Mesothelial cell of epicardium (in vitro differentiated cells): ENCODE measurements at regions not wholly inside any gene's neighbourhood (a gene's known extent, or its start where the extent isn't known, plus 50 kb on each side); places are given as distances from the start of the nearest gene placed in this dataset.

Experiments used
- DNase-seq, 2 experiments: peaks; one replicate each; pipeline ENCODE4 v3.0.0; 2021; ENCODE audit warnings: low spot score in 2 of 2; ENCODE audit not compliant: unreplicated experiment in 2 of 2
- H3K27ac Mint-ChIP-seq: 2 replicates; pipeline ENCODE4 v1.8.0; 2021; ENCODE audit warnings: mixed read lengths
- H3K27me3 Mint-ChIP-seq: 2 replicates; pipeline ENCODE4 v1.8.0; 2021; ENCODE audit warnings: low read depth, mixed read lengths
- H3K36me3 Mint-ChIP-seq: 2 replicates; pipeline ENCODE4 v1.8.0; 2021; ENCODE audit warnings: mixed read lengths
- H3K4me1 Mint-ChIP-seq: 2 replicates; pipeline ENCODE4 v1.8.0; 2021; ENCODE audit warnings: mixed read lengths
- H3K4me3 Mint-ChIP-seq: 2 replicates; pipeline ENCODE4 v1.8.0; 2021; ENCODE audit warnings: mild to moderate bottlenecking, moderate library complexity, mixed read lengths
- H3K9me3 Mint-ChIP-seq: 2 replicates; pipeline ENCODE4 v1.8.0; 2021; ENCODE audit warnings: mixed read lengths
- CTCF ChIP-seq: fragments of 200-600 bp; sonication (generic); IDR thresholded peaks from one replicate; pipeline ENCODE4 v1.5.0; 2021; ENCODE audit warnings: antibody characterized with exemption; ENCODE audit not compliant: unreplicated experiment

GRCh38 chr20:12893653-12894052 is 115.1 kb upstream of the SPTLC3 start:
- TF ChIP-seq CTCF: no peak
- no peaks in the 10 kb centered on the region for H3K27me3 Mint-ChIP-seq
- peaks cover 20% of the 10 kb centered on the region for H3K9me3 Mint-ChIP-seq
- H3K4me1 Mint-ChIP-seq: no peaks in the 10 kb centered on the region
- no peak overlapping the region for H3K4me3 Mint-ChIP-seq
- no peak for DNase-seq
- no peak overlapping the region for H3K27ac Mint-ChIP-seq
- H3K36me3 Mint-ChIP-seq: no peaks in the 10 kb centered on the region

GRCh38 chr20:12894089-12894488 is 114.7 kb upstream of the SPTLC3 start:
- DNase-seq: no peak
- no peaks in the 10 kb centered on the region for H3K36me3 Mint-ChIP-seq
- peaks cover 20% of the 10 kb centered on the region for H3K9me3 Mint-ChIP-seq
- no peak overlapping the region for H3K4me3 Mint-ChIP-seq
- H3K4me1 Mint-ChIP-seq: no peaks in the 10 kb centered on the region
- no peaks in the 10 kb centered on the region for H3K27me3 Mint-ChIP-seq
- TF ChIP-seq CTCF: no peak
- H3K27ac Mint-ChIP-seq: no peak overlapping the region

- Mint-ChIP-seq H3K36me3 (no peaks in the 10 kb centered on the region), H3K4me1 (no peaks in the 10 kb centered on the region), H3K27me3 (no peaks in the 10 kb centered on the region), H3K4me3 (no peak overlapping the region), H3K9me3 (peaks cover 8% of the 10 kb centered on the region), H3K27ac (no peak overlapping the region)
- DNase-seq: no peak
- TF ChIP-seq CTCF: no peak
These were observed 112.6 kb upstream of the SPTLC3 start for GRCh38 chr20:12896180-12896579.

GRCh38 chr20:12902992-12903391 is 105.8 kb upstream of the SPTLC3 start:
- Mint-ChIP-seq H3K9me3 (no peaks in the 10 kb centered on the region), H3K27ac (no peak overlapping the region), H3K4me1 (no peaks in the 10 kb centered on the region), H3K36me3 (no peaks in the 10 kb centered on the region), H3K27me3 (no peaks in the 10 kb centered on the region), H3K4me3 (no peak overlapping the region)
- TF ChIP-seq CTCF: no peak
- no peak for DNase-seq

GRCh38 chr20:12906361-12906760 is 102.4 kb upstream of the SPTLC3 start:
- DNase-seq: no peak
- Mint-ChIP-seq H3K4me3 (no peak overlapping the region), H3K4me1 (no peaks in the 10 kb centered on the region), H3K27me3 (no peaks in the 10 kb centered on the region), H3K36me3 (no peaks in the 10 kb centered on the region), H3K27ac (no peak overlapping the region), H3K9me3 (no peaks in the 10 kb centered on the region)
- TF ChIP-seq CTCF: no peak

GRCh38 chr20:12911372-12911771 is 97.4 kb upstream of the SPTLC3 start:
- H3K4me3 Mint-ChIP-seq: no peak overlapping the region
- H3K9me3 Mint-ChIP-seq: no peaks in the 10 kb centered on the region
- no peaks in the 10 kb centered on the region for H3K27me3 Mint-ChIP-seq
- TF ChIP-seq CTCF: no peak
- peaks cover 5% of the 10 kb centered on the region for H3K4me1 Mint-ChIP-seq
- no peak overlapping the region for H3K27ac Mint-ChIP-seq
- H3K36me3 Mint-ChIP-seq: no peaks in the 10 kb centered on the region
- DNase-seq: no peak
